NCI-H128 (cell line): ENCODE measurements at regions not wholly inside any gene's neighbourhood (a gene's known extent, or its start where the extent isn't known, plus 50 kb on each side); places are given as distances from the start of the nearest gene placed in this dataset.

Experiments
- DNase-seq: peaks from one replicate; lab custom pipeline; 2025; ENCODE audit not compliant: unreplicated experiment; lab: John Stamatoyannopoulos, UW

DNA sequence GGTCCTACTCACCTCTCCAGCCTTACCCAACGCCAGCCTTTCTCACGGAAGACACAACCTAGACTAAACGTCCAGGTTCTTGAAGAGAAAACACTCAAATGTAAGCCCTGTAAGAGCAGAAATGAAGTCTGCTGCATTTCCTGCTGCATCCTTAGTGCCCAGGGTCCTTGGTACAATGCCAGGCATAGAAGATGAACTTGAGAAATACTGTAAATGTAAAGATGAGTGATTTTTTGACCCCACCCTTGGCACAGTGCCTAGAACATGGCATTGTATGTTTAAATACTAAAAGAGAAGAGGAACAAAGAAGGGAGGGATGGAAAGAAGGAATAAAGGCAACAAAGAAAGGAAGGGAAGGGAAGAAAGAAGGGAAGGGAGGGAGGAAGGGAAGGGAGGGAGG lies 514.6 kb downstream of the MED13L start:
- DNase-seq = no peak

DNA sequence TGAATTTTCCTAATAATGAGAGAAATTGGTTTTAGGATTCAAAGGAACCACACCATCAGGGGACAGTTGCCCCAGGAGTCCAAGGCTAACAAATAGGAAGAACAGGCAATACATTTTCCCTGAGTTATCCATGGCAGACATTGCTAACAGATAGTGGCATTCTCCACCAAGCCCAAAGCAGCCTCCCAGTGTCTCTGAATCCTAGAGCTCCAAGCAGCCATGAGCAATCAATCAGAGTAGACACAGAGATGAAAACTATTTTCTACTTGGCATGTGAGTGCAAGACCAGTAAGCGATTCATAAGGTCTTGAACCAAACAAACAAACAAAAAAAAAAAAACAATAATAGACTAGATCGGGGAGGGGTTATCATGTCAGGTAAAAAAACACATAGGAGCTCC lies 515.7 kb downstream of the MED13L start:
- DNase-seq = no peak

DNA sequence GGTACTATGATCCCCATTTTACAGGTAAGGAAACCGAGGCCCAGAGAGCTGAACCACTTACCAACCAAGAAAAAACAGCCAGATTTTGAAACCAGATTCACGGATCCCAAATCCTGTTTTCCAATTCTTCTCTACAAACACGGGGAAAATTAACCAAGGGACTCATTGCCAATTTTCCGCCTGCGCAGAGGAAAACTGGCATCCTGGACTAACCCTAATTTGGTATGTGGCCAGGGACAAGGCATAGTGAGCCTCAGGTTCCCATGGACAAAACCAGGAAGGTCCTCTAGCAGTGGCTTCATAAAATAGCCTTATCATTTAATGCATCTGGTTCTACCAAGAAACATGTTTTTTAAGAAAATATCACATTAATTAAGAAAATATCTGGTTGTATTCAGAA lies 517.3 kb downstream of the MED13L start:
- no peak for DNase-seq

DNA sequence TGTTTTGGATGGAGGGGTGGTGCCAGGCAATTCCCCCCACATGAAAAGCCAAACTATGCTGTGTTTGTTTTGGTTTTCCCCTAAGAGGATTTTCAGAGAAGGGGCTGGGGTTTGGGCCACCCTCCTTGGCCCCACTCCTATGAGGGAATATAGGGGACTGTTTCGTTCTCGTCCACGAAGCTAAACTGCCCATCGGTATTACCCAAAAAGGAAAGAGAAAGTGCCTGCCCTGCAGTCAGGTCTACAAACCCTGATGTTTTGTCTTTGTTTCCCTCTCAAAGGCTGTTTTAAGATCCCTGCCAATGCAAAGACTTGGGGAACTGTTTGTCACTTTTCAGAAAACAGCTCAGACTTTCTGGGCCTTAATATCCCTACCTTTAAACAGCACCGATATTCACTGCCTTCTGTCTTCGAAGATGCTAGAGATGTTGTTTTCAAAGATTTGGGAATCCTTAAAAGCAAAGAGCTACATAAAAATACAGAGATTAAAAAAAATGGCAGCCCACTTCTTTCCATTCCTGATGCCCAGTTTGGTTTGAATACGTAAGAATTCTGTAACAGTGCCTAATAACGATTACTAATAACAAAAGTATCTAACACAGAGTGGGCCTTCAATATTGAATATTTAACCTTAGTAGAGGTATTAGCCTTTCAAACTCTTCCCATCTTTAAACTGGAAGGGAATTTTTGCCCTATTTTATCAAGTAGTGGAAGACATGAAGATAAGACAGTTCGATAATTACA lies 518.4 kb downstream of the MED13L start:
- DNase-seq = no peak

DNA sequence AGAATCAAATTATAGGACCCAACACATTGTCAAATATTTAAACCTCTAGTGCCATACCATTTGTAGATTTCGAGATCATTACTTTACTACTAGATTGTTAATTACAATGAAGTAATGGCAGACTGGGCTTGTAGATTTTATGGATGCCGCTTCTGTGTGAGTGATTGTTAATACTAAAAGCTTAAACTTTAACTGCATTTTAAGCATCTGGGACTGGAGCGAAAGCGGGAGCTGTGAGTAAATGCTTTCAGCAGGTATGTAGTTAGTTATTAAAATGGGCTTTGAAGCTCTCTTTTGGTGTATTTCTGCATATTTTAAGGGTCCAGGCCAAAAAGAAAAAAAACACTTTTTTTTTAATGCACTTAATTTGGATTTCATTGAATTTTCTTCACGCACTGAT lies 519.3 kb downstream of the MED13L start:
- DNase-seq = no peak

DNA sequence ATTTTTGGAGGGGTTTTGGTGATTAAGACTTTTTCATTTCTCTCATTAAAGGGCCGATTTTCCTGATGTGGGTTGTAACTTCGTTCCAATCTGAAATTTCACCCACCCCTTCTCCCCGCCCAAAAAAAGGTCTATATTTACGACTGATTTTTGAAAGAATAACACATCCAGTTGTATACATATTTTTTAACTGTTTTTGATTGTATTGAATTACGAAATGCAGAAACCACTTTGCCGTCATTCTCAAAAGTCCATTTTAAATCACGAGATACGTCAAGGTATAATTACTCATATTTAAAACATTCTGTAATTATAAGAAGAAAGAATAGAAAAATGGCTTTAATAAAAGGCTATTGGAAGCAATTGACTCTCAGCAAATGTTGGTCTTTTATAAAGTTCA lies 520.7 kb downstream of the MED13L start:
- no peak for DNase-seq

DNA sequence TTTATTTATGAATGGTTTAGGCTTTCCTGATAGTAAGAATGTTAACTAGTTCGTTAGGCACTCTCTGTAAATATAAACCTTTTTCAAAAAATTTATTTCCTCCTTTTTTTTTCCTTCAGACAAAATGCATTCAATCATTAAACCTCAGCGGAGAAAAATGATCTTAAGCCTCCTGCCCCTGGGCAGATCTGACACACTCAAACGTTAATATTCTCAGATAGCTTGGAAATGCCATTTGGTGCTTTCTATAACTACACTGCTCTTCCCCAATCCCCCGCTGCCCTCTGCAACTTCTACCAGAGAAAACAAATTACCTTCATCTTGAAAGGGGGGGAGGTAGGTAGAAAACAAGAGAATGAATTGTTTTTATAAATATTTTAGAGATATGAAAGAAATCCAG lies 521.2 kb downstream of the MED13L start:
- DNase-seq = no peak

DNA sequence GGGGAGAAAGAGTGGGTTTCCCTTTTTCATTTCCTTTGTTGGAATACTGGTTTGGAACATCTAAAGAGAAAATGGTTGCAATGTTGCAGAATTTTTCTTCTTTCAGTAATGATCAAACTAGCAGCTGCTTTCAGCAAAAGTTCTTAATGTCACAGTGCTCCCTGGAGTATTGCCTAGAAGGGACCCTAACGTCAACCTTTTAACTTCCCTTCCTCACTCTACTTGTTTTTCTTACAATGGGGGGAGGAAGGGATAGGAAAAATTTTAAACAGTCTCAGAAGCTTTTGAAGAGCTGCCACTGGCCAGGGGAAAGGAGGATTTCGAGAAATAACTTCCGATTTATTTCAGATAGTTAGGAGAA lies 521.8 kb downstream of the MED13L start:
- no peak for DNase-seq

DNA sequence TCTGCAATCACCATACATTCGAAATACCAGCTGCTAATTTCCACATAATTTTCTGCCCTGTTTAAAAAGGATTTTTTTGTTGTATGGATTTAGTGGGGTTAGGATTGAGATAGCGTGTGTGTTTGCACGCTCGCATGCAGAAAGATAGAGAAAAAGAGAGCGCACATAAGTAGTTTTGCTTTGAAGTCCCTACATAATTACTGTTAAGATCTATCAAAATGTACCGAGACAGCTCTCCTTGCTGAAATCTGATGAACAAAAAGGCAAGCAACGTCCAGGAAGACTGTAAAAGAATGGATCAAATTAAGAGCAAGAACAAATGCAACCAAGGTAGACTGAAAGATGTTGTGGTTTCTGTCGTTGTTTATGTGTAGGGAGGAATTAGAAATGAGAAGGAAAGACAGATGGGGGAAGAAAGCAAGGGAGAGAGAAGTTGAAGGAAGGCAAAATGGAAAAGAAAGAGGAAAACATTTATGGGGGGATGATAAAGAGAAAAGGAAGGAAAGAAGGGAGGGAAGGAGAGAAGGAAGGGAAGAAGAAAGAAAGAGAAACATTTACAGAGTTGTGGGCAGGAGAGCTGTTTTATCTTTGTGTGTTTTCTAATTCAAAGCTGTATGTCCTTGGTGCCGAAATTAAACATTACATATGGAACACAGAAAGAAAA lies 522.3 kb downstream of the MED13L start:
- DNase-seq = no peak

DNA sequence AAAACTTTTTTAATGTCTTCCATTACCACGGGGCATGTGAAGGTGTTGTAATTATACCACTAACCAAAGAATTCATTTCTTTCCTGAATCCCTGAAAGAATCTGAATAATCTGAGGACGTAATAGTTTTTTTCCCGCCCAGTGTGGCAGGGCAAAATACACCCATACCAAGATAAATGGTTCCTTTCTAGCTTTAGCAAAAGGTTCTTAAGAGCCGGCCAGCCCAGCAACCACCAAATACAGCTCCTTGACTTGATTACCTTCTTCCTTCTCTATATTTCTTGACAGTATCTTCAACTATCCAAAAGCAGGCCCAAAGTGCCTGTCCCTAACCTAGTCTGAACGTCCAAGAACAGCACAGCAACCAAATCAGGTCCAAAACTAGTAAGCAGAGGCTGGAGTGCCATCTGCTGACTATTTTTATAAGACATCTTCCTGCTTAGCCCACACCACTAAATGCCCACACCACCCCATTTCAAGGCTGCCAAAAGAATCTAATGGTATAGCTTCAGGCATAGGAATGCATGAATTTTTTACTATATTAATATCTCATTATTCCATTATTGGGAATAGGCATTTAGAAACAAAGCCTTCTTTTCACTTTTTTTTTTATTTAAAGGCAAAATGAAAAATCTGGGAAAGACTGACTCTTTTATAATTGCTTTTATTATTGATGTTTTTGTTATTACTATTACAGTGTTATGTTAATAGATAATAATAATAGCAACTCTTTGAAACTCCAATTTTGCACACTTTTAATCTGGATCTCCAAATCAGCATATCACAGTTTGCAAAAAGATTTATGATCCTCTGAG lies 524.4 kb downstream of the MED13L start:
- DNase-seq = peak; percentile 28

DNA sequence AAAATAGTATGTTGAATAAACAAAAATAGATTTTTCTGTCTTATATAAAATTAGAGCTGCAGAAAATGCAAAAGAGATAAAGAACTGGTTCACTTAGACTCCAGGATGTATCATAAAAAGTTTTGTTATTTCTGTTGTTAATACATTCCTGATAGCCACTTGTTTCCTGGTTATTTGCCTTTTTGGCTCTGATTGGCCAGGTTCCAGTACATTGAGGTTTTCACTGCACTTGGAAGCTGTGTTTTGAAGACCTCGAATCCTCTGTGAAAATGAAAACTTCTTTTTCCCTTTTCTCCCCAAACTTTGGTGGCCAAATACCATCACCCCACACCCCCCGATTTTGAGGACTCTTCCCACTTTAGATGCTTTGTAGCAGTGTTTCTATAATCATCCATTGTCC lies 525.3 kb downstream of the MED13L start:
- no peak for DNase-seq

DNA sequence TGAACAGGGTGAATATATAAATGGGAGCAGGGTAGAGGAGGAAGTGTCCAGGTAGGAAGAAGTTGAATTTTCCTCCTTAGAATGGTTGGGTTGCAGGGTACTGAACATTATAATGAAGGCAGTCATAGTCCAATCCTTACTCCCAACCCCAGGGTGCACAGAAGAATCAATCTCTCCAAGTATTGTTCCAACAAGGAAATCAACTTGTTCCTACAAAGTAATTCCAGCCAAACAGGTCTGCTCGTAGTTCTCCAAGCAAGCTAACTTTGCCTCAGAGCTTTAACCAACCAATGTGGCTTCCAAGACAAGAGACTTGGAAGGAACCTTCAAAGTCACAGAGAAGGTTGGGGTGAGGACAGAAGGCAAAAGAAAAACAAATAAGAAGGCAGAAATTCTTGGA lies 527.2 kb downstream of the MED13L start:
- DNase-seq = no peak

DNA sequence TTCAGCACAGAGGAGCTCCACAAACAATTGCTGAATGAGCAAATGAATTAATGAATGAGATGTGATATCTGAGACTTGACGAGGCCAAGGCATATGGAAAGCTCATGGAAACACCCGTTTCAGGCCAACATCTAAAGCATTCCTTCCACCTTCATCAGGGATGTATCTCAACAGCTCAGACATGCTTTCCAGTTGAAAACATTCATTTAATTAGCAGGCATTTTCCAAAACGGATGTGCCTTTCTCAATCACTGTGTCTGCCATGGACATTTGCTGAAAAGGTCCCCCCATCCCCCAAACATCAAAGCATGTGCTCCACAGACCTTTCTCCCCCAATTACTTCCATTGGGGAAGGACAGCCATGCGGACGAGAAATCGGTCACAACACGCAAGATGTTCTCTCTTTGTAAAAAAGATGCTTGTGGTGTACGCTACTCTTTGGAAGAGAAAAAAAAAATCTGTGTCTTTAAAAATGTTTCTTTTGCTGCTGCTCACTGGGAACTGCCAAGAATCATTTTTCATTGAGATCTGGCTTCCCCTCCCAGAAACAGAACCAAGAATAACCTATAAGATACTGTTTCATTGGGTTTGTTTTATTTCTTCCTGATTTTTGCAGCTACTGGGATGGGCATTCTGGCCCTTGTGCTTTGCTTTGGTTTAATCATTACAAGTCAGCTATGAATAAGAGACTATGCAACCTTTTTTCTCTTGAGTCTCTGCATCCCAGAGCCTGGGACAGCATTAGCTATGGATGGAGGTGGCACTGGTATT lies 528.2 kb downstream of the MED13L start:
- no peak for DNase-seq

DNA sequence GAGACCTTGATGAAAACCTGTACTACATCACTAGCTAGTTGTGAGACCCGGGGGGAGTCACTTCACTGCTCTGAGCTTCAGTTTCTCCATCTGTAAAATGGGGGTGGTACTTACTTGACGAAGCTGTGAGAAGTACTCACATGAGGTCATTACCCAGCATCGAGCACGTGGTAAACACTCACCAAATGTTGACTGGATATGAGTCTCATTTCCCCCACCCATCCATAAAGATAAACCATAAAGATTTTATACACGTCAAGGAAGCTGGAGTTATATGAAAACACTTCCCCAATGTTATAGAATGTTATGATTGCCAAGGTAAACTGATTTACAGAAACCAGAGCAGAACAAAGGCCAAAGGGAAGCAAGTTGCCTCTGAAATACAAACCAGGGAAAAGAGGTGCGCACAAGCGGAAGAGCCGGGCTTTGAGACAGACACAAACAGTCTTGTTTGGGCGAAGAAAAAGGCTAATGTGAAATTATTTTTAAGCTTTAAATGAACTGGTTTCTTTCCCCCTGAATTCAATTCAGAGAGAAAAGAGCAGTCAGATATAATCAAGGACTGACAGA lies 536.8 kb downstream of the MED13L start:
- no peak for DNase-seq

DNA sequence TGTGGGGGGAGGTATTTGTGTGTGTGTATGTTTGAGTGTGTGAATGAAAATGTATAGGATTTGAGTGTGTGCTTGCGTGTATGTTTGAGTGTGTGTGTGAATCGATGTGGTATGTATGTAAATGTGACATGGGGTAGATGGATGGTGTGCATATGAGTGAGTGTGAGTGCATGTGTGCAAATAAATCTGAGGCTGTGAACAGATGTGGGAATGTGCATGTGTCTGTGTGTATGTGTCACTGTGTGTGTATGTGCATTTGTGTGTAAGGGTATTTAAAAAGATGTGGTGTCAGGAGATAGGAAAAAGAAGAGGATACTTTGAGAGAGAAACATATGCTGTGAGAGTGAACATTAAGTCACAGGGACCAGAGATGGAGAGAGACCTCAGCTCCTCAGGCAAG lies 539.6 kb downstream of the MED13L start:
- DNase-seq = no peak

DNA sequence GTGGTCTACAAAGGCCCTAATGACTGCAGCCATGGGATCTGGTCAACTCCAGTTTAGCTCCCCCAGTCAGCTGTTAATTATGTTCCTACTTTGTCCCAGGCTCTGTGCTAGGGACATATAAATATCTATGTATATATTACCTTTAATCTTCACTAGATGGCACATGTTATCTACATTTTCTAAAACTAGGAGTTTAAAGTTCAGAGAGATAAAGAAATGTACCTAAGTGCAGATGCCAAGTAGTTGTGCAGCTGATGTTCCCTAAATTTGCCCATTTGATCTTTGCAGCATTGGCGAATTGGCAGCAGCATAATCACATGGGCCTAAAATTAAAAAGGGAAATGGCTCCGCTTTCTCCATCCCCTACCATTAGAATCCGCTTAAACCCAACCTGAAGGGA lies 541.1 kb downstream of the MED13L start:
- DNase-seq = no peak

DNA sequence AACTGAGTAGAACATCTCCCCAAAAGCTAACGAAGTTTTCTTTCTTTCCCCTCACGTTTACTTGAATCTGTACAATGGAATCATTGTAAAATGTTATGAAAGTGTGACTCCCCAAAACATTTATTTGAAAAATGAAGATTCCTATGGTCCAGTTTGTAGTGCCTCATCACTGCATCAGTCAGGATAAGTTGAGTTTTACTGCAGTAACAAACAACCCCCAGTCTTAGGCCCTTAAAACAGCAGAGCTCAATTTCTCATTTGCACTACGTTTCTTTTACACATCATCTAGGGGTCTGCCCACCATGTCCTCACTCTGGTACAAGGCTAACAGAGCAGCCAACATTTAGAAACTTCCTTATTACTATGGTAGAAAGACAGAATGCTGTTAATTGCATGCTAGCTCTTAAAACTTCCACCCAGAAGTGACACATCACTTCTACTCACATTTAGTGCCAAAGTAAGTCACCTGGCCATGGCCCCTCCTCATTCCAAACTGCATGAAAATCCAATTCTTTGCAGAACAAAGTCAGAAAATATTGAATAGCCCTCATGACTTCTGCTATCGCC lies 546.4 kb downstream of the MED13L start:
- no peak for DNase-seq

DNA sequence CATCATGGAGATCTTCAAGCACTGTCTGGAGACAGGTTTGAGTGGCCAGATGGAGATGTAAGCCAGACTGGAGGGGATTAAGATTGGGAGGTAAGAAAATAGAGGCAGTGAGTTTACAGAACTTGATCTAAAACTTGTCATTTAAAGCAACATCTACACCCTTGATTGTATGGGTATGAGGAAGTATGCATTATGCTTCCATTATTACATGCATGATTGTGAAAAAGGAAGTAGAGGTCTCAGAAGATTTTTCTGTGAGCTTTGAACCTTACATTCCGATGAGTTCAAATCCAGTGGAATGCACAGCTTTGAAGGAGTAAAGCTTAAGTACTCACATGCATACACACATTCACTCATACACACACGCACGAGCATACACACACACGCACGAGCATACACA lies 550.8 kb downstream of the MED13L start:
- no peak for DNase-seq

DNA sequence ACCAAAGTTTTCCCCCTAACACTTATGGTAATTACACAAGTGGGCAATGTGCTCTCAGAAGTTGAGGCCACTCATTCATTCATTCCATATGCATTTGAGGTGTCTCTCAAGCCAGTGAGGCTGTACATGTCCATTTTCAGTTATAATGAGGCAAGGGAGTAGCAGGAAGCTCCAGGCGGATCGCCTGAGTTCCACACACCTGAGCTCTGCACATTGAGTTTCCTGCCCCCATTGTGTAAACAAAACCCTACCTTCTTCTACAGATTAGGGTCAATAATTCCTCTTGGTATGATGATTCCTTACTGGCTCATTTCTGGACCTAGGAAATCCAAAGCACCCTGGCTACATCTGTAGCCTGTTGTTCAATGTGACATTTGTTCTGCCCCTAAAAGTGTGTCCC lies 555.3 kb downstream of the MED13L start:
- DNase-seq = no peak

DNA sequence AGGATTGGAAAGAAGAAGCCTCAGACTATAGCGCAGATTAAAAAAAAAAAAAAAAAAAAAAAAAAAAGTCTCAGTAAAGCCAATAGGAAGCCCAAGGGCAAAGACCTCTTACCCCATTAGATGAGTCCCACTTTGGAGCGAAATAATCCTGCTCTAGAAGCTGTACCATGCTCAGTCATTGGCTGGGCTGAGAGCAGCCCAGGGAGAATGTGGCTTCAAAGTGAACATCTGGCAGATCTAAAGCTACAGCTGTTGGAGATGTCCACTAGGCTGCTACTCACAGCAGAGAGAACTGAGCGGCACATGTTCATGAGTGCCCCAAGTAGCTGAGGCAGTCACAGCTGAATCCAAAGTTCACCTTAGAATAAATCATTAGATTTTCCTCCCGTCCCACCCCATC lies 560.9 kb downstream of the MED13L start:
- DNase-seq = no peak

DNA sequence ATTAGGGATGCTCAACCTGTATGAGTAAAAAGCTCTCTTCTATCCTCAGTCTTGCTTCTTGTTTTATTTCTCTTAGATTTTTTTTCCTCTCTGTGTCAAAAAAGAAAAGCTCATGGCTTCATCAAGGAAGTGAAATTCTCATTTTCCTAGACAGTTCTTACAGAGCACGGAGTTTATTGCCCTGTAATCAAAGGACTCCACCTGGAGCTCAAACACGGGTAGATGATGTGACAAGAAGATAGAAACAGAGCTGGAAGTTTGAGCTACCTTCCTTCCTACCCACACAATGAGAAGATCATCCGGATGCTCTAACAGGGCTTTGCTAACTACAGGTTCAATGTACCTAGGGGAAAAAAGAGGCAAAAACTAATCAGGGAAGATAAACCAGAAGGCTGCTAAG lies 564.8 kb downstream of the MED13L start:
- no peak for DNase-seq
